Caco-2 (cell line): ENCODE measurements at regions not wholly inside any gene's neighbourhood (a gene's known extent, or its start where the extent isn't known, plus 50 kb on each side); places are given as distances from the start of the nearest gene placed in this dataset.

Source experiments
- BruUV-seq: library from RNA; stranded (reverse); fragments of 400-500 nt; replicated peaks from 2 replicates; lab custom pipeline; 2021; lab: Mats Ljungman, UMichigan
- CTCF ChIA-PET: fragments of 300-600 bp; sonication (Branson Sonifier 250); formaldehyde crosslinking; loops from one replicate; lab custom pipeline; 2022; ENCODE audit warnings: antibody characterized with exemption; lab: Charles Lee
- POLR2A ChIA-PET: fragments of 300-600 bp; sonication (Branson Sonifier 250); formaldehyde crosslinking; loops from one replicate; lab custom pipeline; 2022; ENCODE audit warnings: antibody characterized with exemption; lab: Charles Lee
- DNase-seq, 2 experiments: peaks; one replicate each; pipeline versions ENCODE4 v3.0.0 to v3.0.0-alpha.2; 2020 to 2022
- H3K27me3 ChIP-seq: replicated peaks from 2 replicates; pipeline ENCODE4 v1.6.0; 2011; ENCODE audit warnings: low read length; ENCODE audit not compliant: control insufficient read depth, insufficient read depth
- H3K36me3 ChIP-seq: 2 replicates; pipeline ENCODE4 v1.5.1; 2011; ENCODE audit warnings: low read length; ENCODE audit not compliant: control insufficient read depth, insufficient read depth
- H3K4me1 ChIP-seq: fragments of 250-450 bp; sonication (Bioruptor Pico); 2 replicates; pipeline ENCODE4 v1.5.1; 2020; ENCODE audit warnings: mild to moderate bottlenecking
- H3K4me3 ChIP-seq: 2 replicates; pipeline ENCODE4 v1.5.1; 2011; ENCODE audit warnings: low read depth, mild to moderate bottlenecking, control low read depth, low read length
- H3K9me3 ChIP-seq: fragments of 250-450 bp; sonication (Bioruptor Pico); 2 replicates; pipeline ENCODE4 v1.5.1; 2020; ENCODE audit warnings: mild to moderate bottlenecking, moderate library complexity
- H3K27ac Mint-ChIP-seq: one replicate; pipeline ENCODE4 v1.8.0; 2022; ENCODE audit warnings: mixed read lengths; ENCODE audit not compliant: unreplicated experiment
- H3K27me3 Mint-ChIP-seq: one replicate; pipeline ENCODE4 v1.8.0; 2022; ENCODE audit warnings: mixed read lengths; ENCODE audit not compliant: insufficient read depth, unreplicated experiment
- H3K36me3 Mint-ChIP-seq: one replicate; pipeline ENCODE4 v1.8.0; 2022; ENCODE audit warnings: mild to moderate bottlenecking, mixed read lengths; ENCODE audit not compliant: insufficient read depth, unreplicated experiment
- H3K4me1 Mint-ChIP-seq: one replicate; pipeline ENCODE4 v1.8.0; 2022; ENCODE audit warnings: low read depth, mixed read lengths; ENCODE audit not compliant: unreplicated experiment
- H3K4me3 Mint-ChIP-seq: one replicate; pipeline ENCODE4 v1.8.0; 2022; ENCODE audit warnings: mild to moderate bottlenecking, moderate library complexity, mixed read lengths; ENCODE audit not compliant: unreplicated experiment
- H3K9me3 Mint-ChIP-seq: one replicate; pipeline ENCODE4 v1.8.0; 2022; ENCODE audit warnings: mixed read lengths; ENCODE audit not compliant: unreplicated experiment
- CTCF ChIP-seq, 2 experiments: fragments of 200-600 bp in 1 of 2; IDR thresholded peaks; 1 replicate in 1 of 2; 2 replicates in 1 of 2; pipeline versions ENCODE4 v1.5.1 to v1.8.0; 2011 to 2022; ENCODE audit warnings: antibody characterized with exemption in 1 of 2, control low read depth in 1 of 2, inconsistent platforms in 1 of 2, low read depth in 1 of 2, low read length in 1 of 2, mild to moderate bottlenecking in 1 of 2, moderate library complexity in 1 of 2; ENCODE audit not compliant: insufficient read depth in 1 of 2, severe bottlenecking in 1 of 2, unreplicated experiment in 1 of 2
- intact Hi-C: fragments of 100-400 bp; cut with micrococcal nuclease; formaldehyde crosslinking; loops from one replicate; pipeline ENCODE4 v1.10.0; 2022; ENCODE audit not compliant: unreplicated experiment

GRCh38 chr10:132481690-132482089 lies 55.9 kb upstream of the INPP5A start:
- Mint-ChIP-seq H3K27ac (no peak overlapping the region), H3K36me3 (no peaks in the 10 kb centered on the region), H3K9me3 (peaks cover 9% of the 10 kb centered on the region), H3K27me3 (no peaks in the 10 kb centered on the region), H3K4me1 (peaks cover 9% of the 10 kb centered on the region), H3K4me3 (no peak overlapping the region)
- ChIA-PET POLR2A (no interaction called here), CTCF (no interaction called here)
- Histone ChIP-seq H3K9me3 (no peaks in the 10 kb centered on the region), H3K27me3 (no peaks in the 10 kb centered on the region), H3K4me3 (no peak overlapping the region), H3K36me3 (no peaks in the 10 kb centered on the region), H3K4me1 (peaks cover 9% of the 10 kb centered on the region; the same call in 1 of the 2 replicates)
- intact Hi-C loops, result no loop called here
- BruUV-seq, result no TSS peak
- DNase-seq, result no peak
- no peak for TF ChIP-seq CTCF (IDR thresholded peaks at IDR 0.05; ENCODE audit: insufficient read depth in 1 of 2, low read depth in 1 of 2, low read length in 1 of 2, severe bottlenecking in 1 of 2, unreplicated experiment in 1 of 2)

- H3K27me3 Mint-ChIP-seq, result no peaks in the 10 kb centered on the region
- no peaks in the 10 kb centered on the region for H3K27me3 ChIP-seq
- CTCF ChIA-PET, result no interaction called here
- peaks cover 9% of the 10 kb centered on the region; the same call in 1 of the 2 replicates for H3K4me1 ChIP-seq
- H3K9me3 ChIP-seq, result no peaks in the 10 kb centered on the region
- POLR2A ChIA-PET, result no interaction called here
- no peak overlapping the region for H3K27ac Mint-ChIP-seq
- H3K4me1 Mint-ChIP-seq, result peaks cover 9% of the 10 kb centered on the region
- no peak overlapping the region for H3K4me3 Mint-ChIP-seq
- TF ChIP-seq CTCF (IDR thresholded peaks at IDR 0.05; ENCODE audit: insufficient read depth in 1 of 2, low read depth in 1 of 2, low read length in 1 of 2, severe bottlenecking in 1 of 2, unreplicated experiment in 1 of 2), result no peak
- peaks cover 9% of the 10 kb centered on the region for H3K9me3 Mint-ChIP-seq
- no peak overlapping the region for H3K4me3 ChIP-seq
- H3K36me3 ChIP-seq, result no peaks in the 10 kb centered on the region
- peak in 1 of 2 experiments; percentile 28 for DNase-seq
- intact Hi-C loops, result no loop called here
- no peaks in the 10 kb centered on the region for H3K36me3 Mint-ChIP-seq
- no TSS peak for BruUV-seq
These were observed 55.3 kb upstream of the INPP5A start for GRCh38 chr10:132482090-132482800.

GRCh38 chr10:132483394-132483793 lies 54.2 kb upstream of the INPP5A start:
- POLR2A ChIA-PET, result no interaction called here
- DNase-seq, result no peak
- Mint-ChIP-seq H3K4me3 (no peak overlapping the region), H3K27me3 (no peaks in the 10 kb centered on the region), H3K4me1 (peaks cover 9% of the 10 kb centered on the region), H3K27ac (no peak overlapping the region), H3K36me3 (no peaks in the 10 kb centered on the region), H3K9me3 (peaks cover 9% of the 10 kb centered on the region)
- intact Hi-C loops, result no loop called here
- Histone ChIP-seq H3K9me3 (no peaks in the 10 kb centered on the region), H3K4me1 (peaks cover 9% of the 10 kb centered on the region; the same call in 1 of the 2 replicates), H3K4me3 (no peak overlapping the region), H3K27me3 (no peaks in the 10 kb centered on the region), H3K36me3 (no peaks in the 10 kb centered on the region)
- no TSS peak for BruUV-seq
- CTCF ChIA-PET, result no interaction called here
- no peak for TF ChIP-seq CTCF (IDR thresholded peaks at IDR 0.05; ENCODE audit: insufficient read depth in 1 of 2, low read depth in 1 of 2, low read length in 1 of 2, severe bottlenecking in 1 of 2, unreplicated experiment in 1 of 2)
